ENCODE measurements at regions not wholly inside any gene's neighbourhood (a gene's known extent, or its start where the extent isn't known, plus 50 kb on each side); places are given as distances from the start of the nearest gene placed in this dataset.

DNA sequence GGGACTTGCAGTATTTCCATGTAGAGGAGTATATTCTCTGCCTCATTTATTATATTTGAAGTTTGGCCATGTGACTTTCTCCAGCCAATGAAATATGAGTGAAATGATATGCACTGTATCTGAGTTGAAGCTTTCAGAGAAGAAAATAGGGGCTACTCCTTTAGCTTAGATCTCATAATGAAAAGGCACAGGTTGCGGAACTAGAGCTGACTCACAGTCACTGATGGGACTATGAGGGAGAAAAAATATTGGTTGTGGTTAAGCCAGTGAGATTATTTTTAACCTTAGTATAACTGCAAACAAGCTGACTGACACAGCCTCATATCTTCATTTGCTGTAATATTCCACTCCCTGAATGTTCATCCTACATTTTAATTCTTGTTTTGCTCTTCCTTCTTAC, 1104.3 kb downstream of the RPA4 start:
- no peak for TF ChIP-seq CTCF (conservative IDR thresholded peaks at IDR 0.05; ENCODE audit: low read depth, low read length)
- no peak for TF ChIP-seq EZH2phosphoT487 (IDR thresholded peaks at IDR 0.05; ENCODE audit: borderline replicate concordance, low read length)
